ENCODE measurements at regions not wholly inside any gene's neighbourhood (a gene's known extent, or its start where the extent isn't known, plus 50 kb on each side); places are given as distances from the start of the nearest gene placed in this dataset.

GRCh38 chr14:84543859-84544258, 986.1 kb upstream of the FLRT2 start:
- H3K4me3 Mint-ChIP-seq: no peak overlapping the region

GRCh38 chr14:84544486-84545131, 985.3 kb upstream of the FLRT2 start:
- H4K20me1 ChIP-seq (ENCODE audit: insufficient read depth, low read length): no peaks in the 10 kb centered on the region
- no peak overlapping the region for H3K9ac ChIP-seq (ENCODE audit: insufficient read depth, low read length, poor library complexity, severe bottlenecking)
- H3K4me2 ChIP-seq (replicated peaks; ENCODE audit: extremely low read depth, low read length, poor library complexity, severe bottlenecking): no peak overlapping the region
- Mint-ChIP-seq H3K27ac (no peak overlapping the region), H3K36me3 (no peaks in the 10 kb centered on the region), H3K27me3 (ENCODE audit: low read depth in 3 of 3) (no peaks in the 10 kb centered on the region), H3K9me3 (peaks cover 0 to 2% (median 0%) of the 10 kb centered on the region in 7 donors), H3K4me1 (no peaks in the 10 kb centered on the region), H3K4me3 (no peak overlapping the region)
- H3K79me2 ChIP-seq (ENCODE audit: insufficient read depth, low read length): no peaks in the 10 kb centered on the region
- TF ChIP-seq CTCF (IDR thresholded peaks at IDR 0.05): no peak
- no peak overlapping the region for H3K27ac ChIP-seq (ENCODE audit: low read depth in 1 of 2, low read length in 2 of 2)
- no peak overlapping the region for H3K4me3 ChIP-seq (replicated peaks in 1 of 3; ENCODE audit: low read depth in 2 of 3, low read length in 3 of 3)
- DNase-seq: no peak
- intact Hi-C loops (cut with micrococcal nuclease): no loop called here
- no peaks in the 10 kb centered on the region for H3K36me3 ChIP-seq (replicated peaks in 1 of 2; ENCODE audit: control insufficient read depth in 1 of 2, insufficient read depth in 2 of 2, low read length in 2 of 2)
- H3K27me3 ChIP-seq (ENCODE audit: control insufficient read depth in 2 of 2, insufficient read depth in 2 of 2, low read length in 2 of 2): no peaks in the 10 kb centered on the region
- H3K4me1 ChIP-seq (ENCODE audit: control insufficient read depth in 1 of 2, insufficient read depth in 2 of 2, low read length in 2 of 2): no peaks in the 10 kb centered on the region
- H2AFZ ChIP-seq (ENCODE audit: insufficient read depth, low read depth, low read length, poor library complexity, severe bottlenecking): no peak overlapping the region
- H3K9me3 ChIP-seq (replicated peaks in 1 of 2; ENCODE audit: control insufficient read depth in 1 of 2, insufficient read depth in 1 of 2, low read length in 2 of 2): no peaks in the 10 kb centered on the region
- 87% methylated on average over 3 of the region's 6 CpGs for WGBS (ENCODE audit: insufficient coverage)

More at GRCh38 chr14:84543859-84544258, 986.1 kb upstream of the FLRT2 start:
- Mint-ChIP-seq H3K4me1 (no peaks in the 10 kb centered on the region), H3K36me3 (no peaks in the 10 kb centered on the region), H3K27me3 (ENCODE audit: low read depth in 3 of 3) (no peaks in the 10 kb centered on the region), H3K9me3 (peaks cover 0 to 2% (median 0%) of the 10 kb centered on the region in 7 donors), H3K27ac (no peak overlapping the region)
- H3K27ac ChIP-seq (ENCODE audit: low read depth in 1 of 2, low read length in 2 of 2): no peak overlapping the region
- H3K27me3 ChIP-seq (ENCODE audit: control insufficient read depth in 2 of 2, insufficient read depth in 2 of 2, low read length in 2 of 2): no peaks in the 10 kb centered on the region
- H3K4me3 ChIP-seq (replicated peaks in 1 of 3; ENCODE audit: low read depth in 2 of 3, low read length in 3 of 3): no peak overlapping the region
- H4K20me1 ChIP-seq (ENCODE audit: insufficient read depth, low read length): no peaks in the 10 kb centered on the region
- no peaks in the 10 kb centered on the region for H3K36me3 ChIP-seq (replicated peaks in 1 of 2; ENCODE audit: control insufficient read depth in 1 of 2, insufficient read depth in 2 of 2, low read length in 2 of 2)
- H3K9me3 ChIP-seq (replicated peaks in 1 of 2; ENCODE audit: control insufficient read depth in 1 of 2, insufficient read depth in 1 of 2, low read length in 2 of 2): no peaks in the 10 kb centered on the region
- WGBS (ENCODE audit: insufficient coverage): 100% methylated on average over 1 of the region's 1 CpG
- H3K9ac ChIP-seq (ENCODE audit: insufficient read depth, low read length, poor library complexity, severe bottlenecking): no peak overlapping the region
- H3K4me2 ChIP-seq (replicated peaks; ENCODE audit: extremely low read depth, low read length, poor library complexity, severe bottlenecking): no peak overlapping the region
- no peak for TF ChIP-seq CTCF (IDR thresholded peaks at IDR 0.05)
- H2AFZ ChIP-seq (ENCODE audit: insufficient read depth, low read depth, low read length, poor library complexity, severe bottlenecking): no peak overlapping the region
- no peaks in the 10 kb centered on the region for H3K79me2 ChIP-seq (ENCODE audit: insufficient read depth, low read length)
- H3K4me1 ChIP-seq (ENCODE audit: control insufficient read depth in 1 of 2, insufficient read depth in 2 of 2, low read length in 2 of 2): no peaks in the 10 kb centered on the region
- intact Hi-C loops (cut with micrococcal nuclease): no loop called here
- no peak for DNase-seq

All from CD14-positive monocyte (primary cell).